IPS DF 19.7 (cell line): ENCODE measurements at regions not wholly inside any gene's neighbourhood (a gene's known extent, or its start where the extent isn't known, plus 50 kb on each side); places are given as distances from the start of the nearest gene placed in this dataset.
"Not testable (repeated sequence)": the region's sequence is repeated elsewhere in the genome, so short reads cannot be mapped to it uniquely, and the experiment has no call there.

Experiments used
- DNase-seq: peaks from one replicate; pipeline ENCODE4 v3.0.0-alpha.2; 2013; ENCODE audit warnings: low read depth, low spot score

- no peak for DNase-seq
Observed at GRCh38 chr14:98927986-98928385, 344.0 kb downstream of the BCL11B start.

- no peak for DNase-seq
Observed at GRCh38 chr14:98928418-98928817, 343.6 kb downstream of the BCL11B start.

- no peak for DNase-seq
Observed at GRCh38 chr14:98931126-98931525, 340.9 kb downstream of the BCL11B start.

- no peak for DNase-seq
Observed at GRCh38 chr14:98931911-98932310, 340.1 kb downstream of the BCL11B start.

- no peak for DNase-seq
Observed at GRCh38 chr14:98932431-98933325, 339.3 kb downstream of the BCL11B start.

- DNase-seq = not testable (repeated sequence)
Observed at GRCh38 chr14:98934569-98934968, 337.4 kb downstream of the BCL11B start.

- DNase-seq = no peak
Observed at GRCh38 chr14:98935921-98936320, 336.1 kb downstream of the BCL11B start.

GRCh38 chr14:98937021-98937420 lies 335.0 kb downstream of the BCL11B start:
- no peak for DNase-seq

GRCh38 chr14:98937712-98938505 lies 334.1 kb downstream of the BCL11B start:
- no peak for DNase-seq

- DNase-seq = no peak
Observed at GRCh38 chr14:98940693-98941437, 331.1 kb downstream of the BCL11B start.

- DNase-seq = no peak
Observed at GRCh38 chr14:98941481-98941880, 330.5 kb downstream of the BCL11B start.

- no peak for DNase-seq
Observed at GRCh38 chr14:98943907-98944306, 328.1 kb downstream of the BCL11B start.

- DNase-seq = no peak
Observed at GRCh38 chr14:98944989-98945388, 327.0 kb downstream of the BCL11B start.

- no peak for DNase-seq
Observed at GRCh38 chr14:98945611-98946570, 326.1 kb downstream of the BCL11B start.

- DNase-seq = no peak
Observed at GRCh38 chr14:98946940-98947339, 325.1 kb downstream of the BCL11B start.

GRCh38 chr14:98947911-98948595 lies 323.9 kb downstream of the BCL11B start:
- DNase-seq = no peak

GRCh38 chr14:98949051-98949450 lies 322.9 kb downstream of the BCL11B start:
- no peak for DNase-seq

GRCh38 chr14:98949481-98950135 lies 322.4 kb downstream of the BCL11B start:
- no peak for DNase-seq

GRCh38 chr14:98950353-98950895 lies 321.6 kb downstream of the BCL11B start:
- no peak for DNase-seq
